B cell (primary cell): ENCODE measurements at regions not wholly inside any gene's neighbourhood (a gene's known extent, or its start where the extent isn't known, plus 50 kb on each side); places are given as distances from the start of the nearest gene placed in this dataset.
"Not testable (repeated sequence)": the region's sequence is repeated elsewhere in the genome, so short reads cannot be mapped to it uniquely, and the experiment has no call there.

Experiments
- ATAC-seq: fragments of 200-7000 bp; cut with Tn5 transposase; one replicate; pipeline ENCODE4 v1.10.0; 2021; ENCODE audit warnings: low read depth, mild to moderate bottlenecking, moderate number of reproducible peaks, moderate library complexity
- CTCF ChIA-PET: fragments of 350-600 bp; sonication (Branson Sonifier 250); formaldehyde crosslinking; loops from one replicate; lab custom pipeline; 2021; ENCODE audit warnings: antibody characterized with exemption, inconsistent platforms; lab: Charles Lee
- POLR2A ChIA-PET: fragments of 350-600 bp; sonication (Branson Sonifier 250); formaldehyde crosslinking; loops from one replicate; lab custom pipeline; 2021; ENCODE audit warnings: antibody characterized with exemption; lab: Charles Lee
- DNase-seq: peaks from one replicate; pipeline ENCODE4 v3.0.0; 2013
- H2AFZ ChIP-seq: 2 replicates; pipeline ENCODE4 v1.6.1; 2012; ENCODE audit warnings: mild to moderate bottlenecking, low read depth, low read length; ENCODE audit not compliant: insufficient read depth, poor library complexity, severe bottlenecking
- H3K27ac ChIP-seq, 2 donors: 1 replicate in 1 of 2; 2 replicates in 1 of 2; pipeline ENCODE4 v1.5.1; 2012 to 2013; ENCODE audit warnings: low read length in 2 of 2, mild to moderate bottlenecking in 2 of 2, moderate library complexity in 1 of 2
- H3K27me3 ChIP-seq, 4 experiments: fragments of 200-600 bp in 1 of 4; sonication (generic) in 1 of 4; replicated peaks in 1 of 4; 1 replicate in 2 of 4; 2 replicates in 2 of 4; pipeline versions ENCODE4 v1.6.1 to v1.7.0; 2013 to 2016; ENCODE audit warnings: low read length in 3 of 4, mild to moderate bottlenecking in 2 of 4, mixed read lengths in 1 of 4, moderate library complexity in 1 of 4; ENCODE audit not compliant: insufficient read depth in 4 of 4, control insufficient read depth in 3 of 4; ENCODE audit errors: control extremely low read depth in 1 of 4
- H3K36me3 ChIP-seq, 2 experiments: replicated peaks in 1 of 2; 1 replicate in 1 of 2; 2 replicates in 1 of 2; pipeline versions ENCODE4 v1.6.1 to v1.7.1; 2013; ENCODE audit warnings: low read length in 1 of 2; ENCODE audit not compliant: insufficient read depth in 2 of 2, control insufficient read depth in 1 of 2; ENCODE audit errors: control extremely low read depth in 1 of 2, extremely low read depth in 1 of 2
- H3K4me1 ChIP-seq, 2 donors: fragments of 200-600 bp in 1 of 2; sonication (generic) in 1 of 2; 1 replicate in 1 of 2; 2 replicates in 1 of 2; pipeline versions ENCODE4 v1.5.1 to v1.6.1; 2013 to 2017; ENCODE audit warnings: low read length in 2 of 2; ENCODE audit not compliant: control insufficient read depth in 2 of 2, insufficient read depth in 2 of 2
- H3K4me2 ChIP-seq: replicated peaks from 2 replicates; pipeline ENCODE3; 2012; ENCODE audit warnings: mild to moderate bottlenecking, low read depth, low read length; ENCODE audit not compliant: poor library complexity, severe bottlenecking
- H3K4me3 ChIP-seq, 5 experiments: fragments of 200-600 bp in 1 of 5; sonication (generic) in 1 of 5; 1 replicate in 3 of 5; 2 replicates in 2 of 5; pipeline versions ENCODE4 v1.5.1 to v1.7.0; 2011 to 2016; ENCODE audit warnings: low read length in 4 of 5, mild to moderate bottlenecking in 4 of 5, low read depth in 2 of 5, control low read depth in 1 of 5, moderate library complexity in 1 of 5; ENCODE audit not compliant: insufficient read depth in 1 of 5; ENCODE audit errors: control extremely low read depth in 1 of 5, extremely low read depth in 1 of 5
- H3K79me2 ChIP-seq: fragments of 200-600 bp; sonication (generic); one replicate; pipeline ENCODE4 v1.6.0; 2016; ENCODE audit warnings: low read length; ENCODE audit not compliant: control insufficient read depth, insufficient read depth
- H3K9ac ChIP-seq: fragments of 200-600 bp; sonication (generic); 2 replicates; pipeline ENCODE4 v1.6.1; 2017; ENCODE audit warnings: mild to moderate bottlenecking, low read length, moderate library complexity
- H3K9me3 ChIP-seq, 3 donors: one replicate each; pipeline versions ENCODE4 v1.6.1 to v1.7.1; 2013; ENCODE audit warnings: low read length in 2 of 3; ENCODE audit not compliant: control insufficient read depth in 2 of 3, insufficient read depth in 1 of 3; ENCODE audit errors: control extremely low read depth in 1 of 3
- H4K20me1 ChIP-seq: 2 replicates; pipeline ENCODE4 v1.6.0; 2012; ENCODE audit warnings: mild to moderate bottlenecking, low read length; ENCODE audit not compliant: insufficient read depth, control insufficient read depth, poor library complexity, severe bottlenecking
- H3K27ac Mint-ChIP-seq: one replicate; pipeline ENCODE4 v1.8.0; 2021; ENCODE audit warnings: mixed read lengths
- H3K27me3 Mint-ChIP-seq: one replicate; pipeline ENCODE4 v1.8.0; 2021; ENCODE audit warnings: mixed read lengths
- H3K4me1 Mint-ChIP-seq: one replicate; pipeline ENCODE4 v1.8.0; 2021; ENCODE audit warnings: mixed read lengths
- H3K4me3 Mint-ChIP-seq: one replicate; pipeline ENCODE4 v1.8.0; 2021; ENCODE audit warnings: mixed read lengths
- H3K9me3 Mint-ChIP-seq: one replicate; pipeline ENCODE4 v1.8.0; 2022; ENCODE audit warnings: mixed read lengths; ENCODE audit not compliant: insufficient read depth
- EZH2 ChIP-seq: IDR thresholded peaks from 2 replicates; pipeline ENCODE4 v1.6.1; 2012; ENCODE audit warnings: borderline replicate concordance, low read depth, mild to moderate bottlenecking, moderate library complexity, low read length; ENCODE audit not compliant: insufficient read depth, poor library complexity, severe bottlenecking
- WGBS: methylation state at CpG from one replicate; pipeline ENCODE4 v1.1.5; 2013; ENCODE audit warnings: missing lambda C conversion rate; ENCODE audit not compliant: insufficient coverage; 5-methylcytosine and 5-hydroxymethylcytosine counted together
- intact Hi-C: fragments of 100-400 bp; cut with micrococcal nuclease; formaldehyde crosslinking; loops from one replicate; pipeline ENCODE4 v1.10.0; 2022
- TF ChIP-seq, protein P1 (sequence below): fragments of 200-600 bp; IDR thresholded peaks from one replicate; pipeline ENCODE4 v1.8.0; 2022; ENCODE audit warnings: antibody characterized with exemption, mild to moderate bottlenecking

DNA sequence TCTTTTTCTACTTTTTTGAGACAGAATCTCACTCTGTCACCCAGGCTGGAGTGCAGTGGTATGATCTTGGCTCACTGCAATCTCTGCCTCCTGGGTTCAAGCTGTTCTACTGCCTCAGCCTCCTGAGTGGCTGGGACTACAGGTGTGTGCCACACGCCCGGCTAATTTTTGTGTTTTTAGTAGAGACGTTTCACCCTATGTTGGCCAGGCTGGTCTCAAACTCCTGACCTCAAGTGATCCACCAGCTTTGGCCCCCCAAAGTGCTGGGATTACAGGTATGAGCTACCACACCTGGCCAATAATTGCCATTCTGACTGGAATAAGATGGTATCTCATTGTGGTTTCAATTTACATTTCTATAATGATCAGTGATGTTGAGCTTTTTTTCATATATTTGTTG, 71.0 kb upstream of the RGPD5 start:
- H3K79me2 ChIP-seq, H3K4me3 ChIP-seq, H3K36me3 ChIP-seq, CTCF ChIA-PET, DNase-seq, intact Hi-C loops, H3K27ac Mint-ChIP-seq, H3K4me1 Mint-ChIP-seq, H4K20me1 ChIP-seq, H3K9ac ChIP-seq, H2AFZ ChIP-seq, H3K4me2 ChIP-seq, H3K4me1 ChIP-seq, H3K27ac ChIP-seq, H3K9me3 Mint-ChIP-seq, POLR2A ChIA-PET, ATAC-seq, H3K4me3 Mint-ChIP-seq, H3K27me3 Mint-ChIP-seq: not testable (repeated sequence)
- Histone ChIP-seq H3K9me3 (peaks cover 0 to 13% (median 0%) of the 10 kb centered on the region in 3 donors), H3K27me3 (peaks cover 0 to 17% (median 0%) of the 10 kb centered on the region in 4 experiments)
- WGBS, result 90% methylated on average over 2 of the region's 3 CpGs

DNA sequence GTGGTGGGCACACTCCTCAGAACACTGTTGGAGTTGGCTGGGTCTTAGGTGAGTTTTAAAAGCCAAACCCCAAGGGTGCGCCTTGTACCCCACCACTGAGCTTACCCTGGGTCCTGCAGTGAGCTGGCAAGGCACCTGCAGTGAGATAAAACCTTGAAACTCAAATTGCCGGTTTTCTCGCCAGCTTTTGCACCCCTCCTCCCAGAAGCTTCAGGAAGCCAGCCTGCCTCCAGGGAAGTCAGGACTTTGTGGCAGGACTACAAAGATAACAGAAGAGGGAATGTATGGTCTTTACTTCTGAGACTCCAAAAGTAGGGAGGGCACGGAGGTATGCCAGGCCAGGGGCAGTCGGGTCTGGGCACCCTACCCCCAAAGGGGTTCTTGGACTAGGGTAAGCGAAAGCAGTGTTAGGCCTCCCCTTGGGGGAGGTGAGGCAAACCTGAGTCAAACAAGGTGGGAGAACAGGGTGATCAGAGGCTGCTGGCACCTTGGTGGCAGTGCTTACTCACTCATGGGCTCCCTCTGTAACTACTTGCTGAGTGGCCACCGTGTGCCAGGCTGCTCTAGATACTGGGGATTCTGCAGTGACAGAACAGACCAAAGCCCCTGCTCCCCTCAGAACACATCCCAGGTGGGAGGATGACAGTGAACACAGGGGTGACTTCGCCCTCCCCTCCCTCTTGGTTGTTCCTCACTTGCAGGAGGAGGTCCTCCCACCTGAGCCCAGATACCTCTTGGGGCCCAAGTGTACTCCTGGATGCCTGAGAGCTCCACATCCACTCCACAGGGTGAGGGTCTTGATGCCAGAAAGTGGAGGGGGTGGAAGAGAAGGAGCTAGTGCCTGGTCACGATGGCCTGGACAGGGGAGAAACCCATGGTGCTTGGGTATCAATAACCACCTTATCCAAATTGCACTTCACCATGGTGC, 69.3 kb upstream of the RGPD5 start:
- no peak overlapping the region for H3K27ac ChIP-seq
- CTCF ChIA-PET, result no interaction called here
- no peak overlapping the region for H3K4me2 ChIP-seq
- no peaks in the 10 kb centered on the region for H3K4me1 Mint-ChIP-seq
- H3K27me3 Mint-ChIP-seq, result peaks cover 7% of the 10 kb centered on the region
- intact Hi-C loops, result no loop called here
- peaks cover 0 to 17% (median 0%) of the 10 kb centered on the region in 4 experiments for H3K27me3 ChIP-seq
- TF ChIP-seq EZH2, result no peak
- TF ChIP-seq, protein P1, sequence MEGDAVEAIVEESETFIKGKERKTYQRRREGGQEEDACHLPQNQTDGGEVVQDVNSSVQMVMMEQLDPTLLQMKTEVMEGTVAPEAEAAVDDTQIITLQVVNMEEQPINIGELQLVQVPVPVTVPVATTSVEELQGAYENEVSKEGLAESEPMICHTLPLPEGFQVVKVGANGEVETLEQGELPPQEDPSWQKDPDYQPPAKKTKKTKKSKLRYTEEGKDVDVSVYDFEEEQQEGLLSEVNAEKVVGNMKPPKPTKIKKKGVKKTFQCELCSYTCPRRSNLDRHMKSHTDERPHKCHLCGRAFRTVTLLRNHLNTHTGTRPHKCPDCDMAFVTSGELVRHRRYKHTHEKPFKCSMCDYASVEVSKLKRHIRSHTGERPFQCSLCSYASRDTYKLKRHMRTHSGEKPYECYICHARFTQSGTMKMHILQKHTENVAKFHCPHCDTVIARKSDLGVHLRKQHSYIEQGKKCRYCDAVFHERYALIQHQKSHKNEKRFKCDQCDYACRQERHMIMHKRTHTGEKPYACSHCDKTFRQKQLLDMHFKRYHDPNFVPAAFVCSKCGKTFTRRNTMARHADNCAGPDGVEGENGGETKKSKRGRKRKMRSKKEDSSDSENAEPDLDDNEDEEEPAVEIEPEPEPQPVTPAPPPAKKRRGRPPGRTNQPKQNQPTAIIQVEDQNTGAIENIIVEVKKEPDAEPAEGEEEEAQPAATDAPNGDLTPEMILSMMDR, result no peak
- no peaks in the 10 kb centered on the region for H3K4me1 ChIP-seq
- H3K9me3 ChIP-seq, result peaks cover 0 to 13% (median 0%) of the 10 kb centered on the region in 3 donors
- ATAC-seq, result no peak
- no peak for DNase-seq
- H3K79me2 ChIP-seq, result no peaks in the 10 kb centered on the region
- no peaks in the 10 kb centered on the region for H3K9me3 Mint-ChIP-seq
- H3K9ac ChIP-seq, result no peak overlapping the region
- no peak overlapping the region for H3K27ac Mint-ChIP-seq
- no peak overlapping the region for H3K4me3 ChIP-seq
- WGBS, result 90% methylated on average over 5 of the region's 9 CpGs
- no peak overlapping the region for H3K4me3 Mint-ChIP-seq
- H2AFZ ChIP-seq, result no peak overlapping the region
- POLR2A ChIA-PET, result no interaction called here
- H3K36me3 ChIP-seq, result no peaks in the 10 kb centered on the region
- no peaks in the 10 kb centered on the region for H4K20me1 ChIP-seq
